HUES64 (cell line): ENCODE measurements at regions not wholly inside any gene's neighbourhood (a gene's known extent, or its start where the extent isn't known, plus 50 kb on each side); places are given as distances from the start of the nearest gene placed in this dataset.
"Not testable (repeated sequence)": the region's sequence is repeated elsewhere in the genome, so short reads cannot be mapped to it uniquely, and the experiment has no call there.

Experiments used
- H3K27ac ChIP-seq: 2 replicates; pipeline ENCODE4 v1.7.0; 2013; ENCODE audit warnings: low read depth, low read length, inconsistent platforms
- H3K27me3 ChIP-seq: 2 replicates; pipeline ENCODE4 v1.6.1; 2013; ENCODE audit warnings: mild to moderate bottlenecking, low read length; ENCODE audit not compliant: insufficient read depth
- H3K36me3 ChIP-seq: 2 replicates; pipeline ENCODE4 v1.6.1; 2013; ENCODE audit warnings: mild to moderate bottlenecking, low read length; ENCODE audit not compliant: insufficient read depth
- H3K4me1 ChIP-seq: 2 replicates; pipeline ENCODE4 v1.6.1; 2013; ENCODE audit warnings: mild to moderate bottlenecking, low read length, moderate library complexity; ENCODE audit not compliant: insufficient read depth
- H3K4me3 ChIP-seq: 2 replicates; pipeline ENCODE4 v1.5.1; 2013; ENCODE audit warnings: mild to moderate bottlenecking, low read length, moderate library complexity
- H3K9ac ChIP-seq: 2 replicates; pipeline ENCODE4 v1.6.1; 2013; ENCODE audit warnings: mild to moderate bottlenecking, low read depth, low read length
- H3K9me3 ChIP-seq: 2 replicates; pipeline ENCODE4 v1.6.1; 2013; ENCODE audit warnings: low read depth, low read length; ENCODE audit not compliant: insufficient read depth
- WGBS: fragments of 150-250, 120-280 bp; methylation state at CpG from one replicate; pipeline ENCODE4 v1.1.7; 2013; ENCODE audit warnings: missing lambda C conversion rate; 5-methylcytosine and 5-hydroxymethylcytosine counted together

- H3K9ac ChIP-seq, H3K36me3 ChIP-seq, H3K4me3 ChIP-seq, H3K9me3 ChIP-seq, H3K27ac ChIP-seq, H3K4me1 ChIP-seq, H3K27me3 ChIP-seq: not testable (repeated sequence)
These were observed 134.4 kb downstream of the APIP start for GRCh38 chr11:34781826-34782225.

GRCh38 chr11:34775417-34775888 lies 140.7 kb downstream of the APIP start:
- no peaks in the 10 kb centered on the region for H3K27me3 ChIP-seq
- no peak overlapping the region for H3K27ac ChIP-seq
- 96% methylated on average over 4 of the region's 4 CpGs for WGBS
- no peak overlapping the region for H3K9ac ChIP-seq
- H3K4me3 ChIP-seq: no peak overlapping the region
- no peaks in the 10 kb centered on the region for H3K4me1 ChIP-seq
- no peaks in the 10 kb centered on the region for H3K36me3 ChIP-seq
- H3K9me3 ChIP-seq: no peaks in the 10 kb centered on the region

- H3K9me3 ChIP-seq: no peaks in the 10 kb centered on the region
- WGBS: 90% methylated on average over 2 of the region's 2 CpGs
- H3K9ac ChIP-seq: no peak overlapping the region
- no peaks in the 10 kb centered on the region for H3K4me1 ChIP-seq
- no peak overlapping the region for H3K27ac ChIP-seq
- no peaks in the 10 kb centered on the region for H3K27me3 ChIP-seq
- H3K36me3 ChIP-seq: no peaks in the 10 kb centered on the region
- H3K4me3 ChIP-seq: no peak overlapping the region
These were observed 141.6 kb downstream of the APIP start for GRCh38 chr11:34774604-34775003.

GRCh38 chr11:34773826-34774225 lies 142.4 kb downstream of the APIP start:
- H3K36me3 ChIP-seq: no peaks in the 10 kb centered on the region
- H3K4me3 ChIP-seq: no peak overlapping the region
- H3K4me1 ChIP-seq: no peaks in the 10 kb centered on the region
- H3K9me3 ChIP-seq: no peaks in the 10 kb centered on the region
- H3K27me3 ChIP-seq: no peaks in the 10 kb centered on the region
- no peak overlapping the region for H3K27ac ChIP-seq
- H3K9ac ChIP-seq: no peak overlapping the region
- 100% methylated on average over 1 of the region's 1 CpG for WGBS

GRCh38 chr11:34773211-34773610 lies 143.0 kb downstream of the APIP start:
- Histone ChIP-seq H3K4me1 (no peaks in the 10 kb centered on the region), H3K4me3 (no peak overlapping the region), H3K9ac (no peak overlapping the region), H3K9me3 (no peaks in the 10 kb centered on the region), H3K36me3 (no peaks in the 10 kb centered on the region), H3K27me3 (no peaks in the 10 kb centered on the region), H3K27ac (no peak overlapping the region)
- WGBS: 54% methylated on average over 1 of the region's 1 CpG

- Histone ChIP-seq H3K36me3 (no peaks in the 10 kb centered on the region), H3K9ac (no peak overlapping the region), H3K4me3 (no peak overlapping the region), H3K27me3 (no peaks in the 10 kb centered on the region), H3K9me3 (0 out of 2 replicates have a peak, but pooled peaks cover 9% of the 10 kb centered on the region), H3K4me1 (no peaks in the 10 kb centered on the region), H3K27ac (no peak overlapping the region)
- WGBS: 100% methylated on average over 1 of the region's 1 CpG
These were observed 146.1 kb downstream of the APIP start for GRCh38 chr11:34770111-34770510.

- Histone ChIP-seq H3K9me3 (0 out of 2 replicates have a peak, but pooled peaks cover 14% of the 10 kb centered on the region), H3K27ac (no peak overlapping the region), H3K9ac (no peak overlapping the region), H3K4me1 (no peaks in the 10 kb centered on the region), H3K36me3 (no peaks in the 10 kb centered on the region), H3K27me3 (no peaks in the 10 kb centered on the region), H3K4me3 (no peak overlapping the region)
- WGBS: 92% methylated on average over 2 of the region's 2 CpGs
These were observed 147.0 kb downstream of the APIP start for GRCh38 chr11:34769224-34769623.

- H3K9ac ChIP-seq, H3K4me3 ChIP-seq, H3K4me1 ChIP-seq, H3K27ac ChIP-seq, H3K27me3 ChIP-seq: not testable (repeated sequence)
- H3K9me3 ChIP-seq: 0 out of 2 replicates have a peak, but pooled peaks cover 14% of the 10 kb centered on the region
- WGBS: no CpG with 5 or more reads among the region's 3 CpGs
- peaks cover 21% of the 10 kb centered on the region for H3K36me3 ChIP-seq
These were observed 141.7 kb downstream of the EHF start for GRCh38 chr11:34762625-34763024.

- Histone ChIP-seq H3K27me3 (no peaks in the 10 kb centered on the region), H3K9me3 (no peaks in the 10 kb centered on the region), H3K9ac (no peak overlapping the region), H3K4me3 (no peak overlapping the region), H3K27ac (no peak overlapping the region), H3K36me3 (peaks cover 44% of the 10 kb centered on the region), H3K4me1 (no peaks in the 10 kb centered on the region)
- WGBS: 90% methylated on average over 7 of the region's 7 CpGs
These were observed 137.4 kb downstream of the EHF start for GRCh38 chr11:34758262-34758661.

- WGBS: no CpG with 5 or more reads among the region's 1 CpG
- Histone ChIP-seq H3K27ac (no peak overlapping the region), H3K9ac (no peak overlapping the region), H3K4me3 (no peak overlapping the region), H3K36me3 (peaks cover 44% of the 10 kb centered on the region), H3K27me3 (no peaks in the 10 kb centered on the region), H3K9me3 (no peaks in the 10 kb centered on the region), H3K4me1 (no peaks in the 10 kb centered on the region)
These were observed 136.1 kb downstream of the EHF start for GRCh38 chr11:34757026-34757451.

- Histone ChIP-seq H3K27ac (no peak overlapping the region), H3K4me1 (no peaks in the 10 kb centered on the region), H3K9me3 (no peaks in the 10 kb centered on the region), H3K4me3 (no peak overlapping the region), H3K36me3 (peaks cover 44% of the 10 kb centered on the region), H3K9ac (no peak overlapping the region), H3K27me3 (no peaks in the 10 kb centered on the region)
- WGBS: 100% methylated on average over 1 of the region's 1 CpG
These were observed 135.7 kb downstream of the EHF start for GRCh38 chr11:34756591-34756990.

- Histone ChIP-seq H3K27me3 (no peaks in the 10 kb centered on the region), H3K36me3 (peaks cover 44% of the 10 kb centered on the region), H3K9ac (no peak overlapping the region), H3K4me3 (no peak overlapping the region), H3K27ac (no peak overlapping the region), H3K4me1 (no peaks in the 10 kb centered on the region), H3K9me3 (no peaks in the 10 kb centered on the region)
- 95% methylated on average over 7 of the region's 7 CpGs for WGBS
These were observed 134.8 kb downstream of the EHF start for GRCh38 chr11:34755671-34756070.
